ENCODE measurements at regions not wholly inside any gene's neighbourhood (a gene's known extent, or its start where the extent isn't known, plus 50 kb on each side); places are given as distances from the start of the nearest gene placed in this dataset.

- TF ChIP-seq ZBTB40 (IDR thresholded peaks at IDR 0.05) (no peak), ZBTB40 (CRISPR knock-in tag; IDR thresholded peaks at IDR 0.05) (no peak), FOXK2 (IDR thresholded peaks at IDR 0.05) (peak; percentile 64; the same call in 1 of the 2 replicates), KLF6 (CRISPR knock-in tag; IDR thresholded peaks at IDR 0.05) (peak; percentile 70; the same call in 1 of the 2 replicates), ZNF576 (CRISPR knock-in tag; IDR thresholded peaks at IDR 0.05) (no peak), PRDM10 (CRISPR knock-in tag; IDR thresholded peaks at IDR 0.05; ENCODE audit: low read depth) (peak; percentile 98), FOXJ3 (CRISPR knock-in tag; IDR thresholded peaks at IDR 0.05; ENCODE audit: borderline replicate concordance) (no peak), GMEB1 (CRISPR knock-in tag; IDR thresholded peaks at IDR 0.05; ENCODE audit: borderline replicate concordance) (peak; percentile 22; the same call in 1 of the 2 replicates), IRF1 (CRISPR knock-in tag; IDR thresholded peaks at IDR 0.05; ENCODE audit: low read depth) (no peak), ZNF770 (CRISPR knock-in tag; IDR thresholded peaks at IDR 0.05) (peak; percentile 45; the same call in 1 of the 2 replicates)
These were observed 100.7 kb upstream of the SLC25A33 start (continued) for GRCh38 chr1:9438431-9439073.
